ENCODE measurements at regions not wholly inside any gene's neighbourhood (a gene's known extent, or its start where the extent isn't known, plus 50 kb on each side); places are given as distances from the start of the nearest gene placed in this dataset.

GRCh38 chr3:79986338-79986737 is 218.5 kb upstream of the ROBO1 start:
- in situ Hi-C loops (cut with MboI): no loop called here
- intact Hi-C loops (cut with micrococcal nuclease): no loop called here
- Histone ChIP-seq H3K4me1 (replicated peaks in 1 of 2; ENCODE audit: control insufficient read depth in 2 of 2, insufficient read depth in 2 of 2, low read length in 2 of 2) (no peaks in the 10 kb centered on the region), H3K79me2 (ENCODE audit: control insufficient read depth, insufficient read depth, low read length) (no peaks in the 10 kb centered on the region), H3K4me2 (ENCODE audit: insufficient read depth, low read length) (no peak overlapping the region), H3K9ac (ENCODE audit: insufficient read depth in 1 of 2, low read depth in 2 of 2, low read length in 2 of 2) (no peak overlapping the region), H4K20me1 (replicated peaks; ENCODE audit: control insufficient read depth, insufficient read depth, low read length) (no peaks in the 10 kb centered on the region), H3K36me3 (ENCODE audit: control insufficient read depth, insufficient read depth, low read length) (no peaks in the 10 kb centered on the region), H3K9me3 (replicated peaks; ENCODE audit: control insufficient read depth, insufficient read depth, low read depth, low read length) (no peaks in the 10 kb centered on the region), H3K27me3 (ENCODE audit: control insufficient read depth in 2 of 2, insufficient read depth in 2 of 2, low read length in 2 of 2) (no peaks in the 10 kb centered on the region), H3K9me1 (ENCODE audit: control insufficient read depth, insufficient read depth, low read length) (no peaks in the 10 kb centered on the region), H3K4me3 (no peak overlapping the region), H2AFZ (ENCODE audit: low read depth, low read length) (no peak overlapping the region), H3K27ac (ENCODE audit: extremely low read depth, low read depth, low read length) (no peak overlapping the region)
- 6% methylated on average over 3 of the region's 3 CpGs for WGBS (ENCODE audit: insufficient coverage, low coverage, missing lambda C conversion rate)
- ChIA-PET POLR2A (no interaction called here), CTCF (ENCODE audit: low intra/inter-chr PET ratio) (no interaction called here)
- DNase-seq (ENCODE audit: extremely low read depth in 1 of 4, low spot score in 3 of 4): no peak
- no peak for ATAC-seq
- no peak for TF ChIP-seq ZNF764 (CRISPR knock-in tag; IDR thresholded peaks at IDR 0.05; ENCODE audit: low read depth)
- no peak for TF ChIP-seq HDAC8 (tag; IDR thresholded peaks at IDR 0.05)
- BruUV-seq (replicated peaks): no TSS peak
- FAIRE-seq: no peak

DNA sequence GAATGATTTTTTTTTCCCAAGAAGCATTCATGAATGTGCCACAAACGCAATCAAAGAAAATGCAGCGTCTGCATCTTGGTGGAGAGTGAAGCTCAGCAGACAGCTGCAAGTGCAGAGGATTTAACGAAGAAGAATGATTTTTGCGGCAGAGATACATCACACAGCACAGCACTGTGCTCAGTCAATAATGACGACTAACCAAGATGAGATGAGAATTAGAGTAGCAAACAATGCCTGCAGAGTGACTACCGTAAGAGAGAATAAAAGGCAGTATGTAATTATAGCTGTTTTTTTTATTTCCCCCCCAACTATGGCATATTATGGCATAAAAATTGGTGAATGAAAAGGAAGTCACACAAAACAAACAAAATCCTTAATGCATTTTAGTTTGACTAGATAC is 218.0 kb upstream of the ROBO1 start:
- no peaks in the 10 kb centered on the region for H3K9me1 ChIP-seq (ENCODE audit: control insufficient read depth, insufficient read depth, low read length)
- BruUV-seq (replicated peaks): no TSS peak
- no peak overlapping the region for H3K4me3 ChIP-seq
- POLR2A ChIA-PET: no interaction called here
- H3K4me1 ChIP-seq (replicated peaks in 1 of 2; ENCODE audit: control insufficient read depth in 2 of 2, insufficient read depth in 2 of 2, low read length in 2 of 2): no peaks in the 10 kb centered on the region
- 0% methylated on average over 5 of the region's 6 CpGs for WGBS (ENCODE audit: insufficient coverage, low coverage, missing lambda C conversion rate)
- no peak overlapping the region for H2AFZ ChIP-seq (ENCODE audit: low read depth, low read length)
- CTCF ChIA-PET (ENCODE audit: low intra/inter-chr PET ratio): no interaction called here
- no peaks in the 10 kb centered on the region for H3K9me3 ChIP-seq (replicated peaks; ENCODE audit: control insufficient read depth, insufficient read depth, low read depth, low read length)
- DNase-seq (ENCODE audit: extremely low read depth in 1 of 4, low spot score in 3 of 4): no peak
- no peak overlapping the region for H3K9ac ChIP-seq (ENCODE audit: insufficient read depth in 1 of 2, low read depth in 2 of 2, low read length in 2 of 2)
- H4K20me1 ChIP-seq (replicated peaks; ENCODE audit: control insufficient read depth, insufficient read depth, low read length): no peaks in the 10 kb centered on the region
- intact Hi-C loops (cut with micrococcal nuclease): no loop called here
- in situ Hi-C loops (cut with MboI): no loop called here
- no peaks in the 10 kb centered on the region for H3K27me3 ChIP-seq (ENCODE audit: control insufficient read depth in 2 of 2, insufficient read depth in 2 of 2, low read length in 2 of 2)
- no peak for FAIRE-seq
- no peaks in the 10 kb centered on the region for H3K79me2 ChIP-seq (ENCODE audit: control insufficient read depth, insufficient read depth, low read length)
- no peak overlapping the region for H3K4me2 ChIP-seq (ENCODE audit: insufficient read depth, low read length)
- no peak overlapping the region for H3K27ac ChIP-seq (ENCODE audit: extremely low read depth, low read depth, low read length)
- no peak for ATAC-seq
- no peaks in the 10 kb centered on the region for H3K36me3 ChIP-seq (ENCODE audit: control insufficient read depth, insufficient read depth, low read length)
- TF ChIP-seq TEAD1 (CRISPR knock-in tag; IDR thresholded peaks at IDR 0.05): no peak
- TF ChIP-seq, protein P1, sequence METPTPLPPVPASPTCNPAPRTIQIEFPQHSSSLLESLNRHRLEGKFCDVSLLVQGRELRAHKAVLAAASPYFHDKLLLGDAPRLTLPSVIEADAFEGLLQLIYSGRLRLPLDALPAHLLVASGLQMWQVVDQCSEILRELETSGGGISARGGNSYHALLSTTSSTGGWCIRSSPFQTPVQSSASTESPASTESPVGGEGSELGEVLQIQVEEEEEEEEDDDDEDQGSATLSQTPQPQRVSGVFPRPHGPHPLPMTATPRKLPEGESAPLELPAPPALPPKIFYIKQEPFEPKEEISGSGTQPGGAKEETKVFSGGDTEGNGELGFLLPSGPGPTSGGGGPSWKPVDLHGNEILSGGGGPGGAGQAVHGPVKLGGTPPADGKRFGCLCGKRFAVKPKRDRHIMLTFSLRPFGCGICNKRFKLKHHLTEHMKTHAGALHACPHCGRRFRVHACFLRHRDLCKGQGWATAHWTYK (CRISPR knock-in tag; IDR thresholded peaks at IDR 0.05): no peak
- TF ChIP-seq ZNF717 (CRISPR knock-in tag; IDR thresholded peaks at IDR 0.05): no peak
- TF ChIP-seq, protein P2, sequence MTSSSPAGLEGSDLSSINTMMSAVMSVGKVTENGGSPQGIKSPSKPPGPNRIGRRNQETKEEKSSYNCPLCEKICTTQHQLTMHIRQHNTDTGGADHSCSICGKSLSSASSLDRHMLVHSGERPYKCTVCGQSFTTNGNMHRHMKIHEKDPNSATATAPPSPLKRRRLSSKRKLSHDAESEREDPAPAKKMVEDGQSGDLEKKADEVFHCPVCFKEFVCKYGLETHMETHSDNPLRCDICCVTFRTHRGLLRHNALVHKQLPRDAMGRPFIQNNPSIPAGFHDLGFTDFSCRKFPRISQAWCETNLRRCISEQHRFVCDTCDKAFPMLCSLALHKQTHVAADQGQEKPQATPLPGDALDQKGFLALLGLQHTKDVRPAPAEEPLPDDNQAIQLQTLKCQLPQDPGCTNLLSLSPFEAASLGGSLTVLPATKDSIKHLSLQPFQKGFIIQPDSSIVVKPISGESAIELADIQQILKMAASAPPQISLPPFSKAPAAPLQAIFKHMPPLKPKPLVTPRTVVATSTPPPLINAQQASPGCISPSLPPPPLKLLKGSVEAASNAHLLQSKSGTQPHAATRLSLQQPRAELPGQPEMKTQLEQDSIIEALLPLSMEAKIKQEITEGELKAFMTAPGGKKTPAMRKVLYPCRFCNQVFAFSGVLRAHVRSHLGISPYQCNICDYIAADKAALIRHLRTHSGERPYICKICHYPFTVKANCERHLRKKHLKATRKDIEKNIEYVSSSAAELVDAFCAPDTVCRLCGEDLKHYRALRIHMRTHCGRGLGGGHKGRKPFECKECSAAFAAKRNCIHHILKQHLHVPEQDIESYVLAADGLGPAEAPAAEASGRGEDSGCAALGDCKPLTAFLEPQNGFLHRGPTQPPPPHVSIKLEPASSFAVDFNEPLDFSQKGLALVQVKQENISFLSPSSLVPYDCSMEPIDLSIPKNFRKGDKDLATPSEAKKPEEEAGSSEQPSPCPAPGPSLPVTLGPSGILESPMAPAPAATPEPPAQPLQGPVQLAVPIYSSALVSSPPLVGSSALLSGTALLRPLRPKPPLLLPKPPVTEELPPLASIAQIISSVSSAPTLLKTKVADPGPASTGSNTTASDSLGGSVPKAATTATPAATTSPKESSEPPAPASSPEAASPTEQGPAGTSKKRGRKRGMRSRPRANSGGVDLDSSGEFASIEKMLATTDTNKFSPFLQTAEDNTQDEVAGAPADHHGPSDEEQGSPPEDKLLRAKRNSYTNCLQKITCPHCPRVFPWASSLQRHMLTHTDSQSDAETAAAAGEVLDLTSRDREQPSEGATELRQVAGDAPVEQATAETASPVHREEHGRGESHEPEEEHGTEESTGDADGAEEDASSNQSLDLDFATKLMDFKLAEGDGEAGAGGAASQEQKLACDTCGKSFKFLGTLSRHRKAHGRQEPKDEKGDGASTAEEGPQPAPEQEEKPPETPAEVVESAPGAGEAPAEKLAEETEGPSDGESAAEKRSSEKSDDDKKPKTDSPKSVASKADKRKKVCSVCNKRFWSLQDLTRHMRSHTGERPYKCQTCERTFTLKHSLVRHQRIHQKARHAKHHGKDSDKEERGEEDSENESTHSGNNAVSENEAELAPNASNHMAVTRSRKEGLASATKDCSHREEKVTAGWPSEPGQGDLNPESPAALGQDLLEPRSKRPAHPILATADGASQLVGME (CRISPR knock-in tag; IDR thresholded peaks at IDR 0.05): no peak
- TF ChIP-seq ZKSCAN1 (IDR thresholded peaks at IDR 0.05; ENCODE audit: low read depth, low read length): no peak
- TF ChIP-seq U2AF2 (optimal IDR thresholded peaks at IDR 0.05; ENCODE audit: low read depth, low read length): no peak

Measured in K562 (cell line).